ENCODE measurements at regions not wholly inside any gene's neighbourhood (a gene's known extent, or its start where the extent isn't known, plus 50 kb on each side); places are given as distances from the start of the nearest gene placed in this dataset.

DNA sequence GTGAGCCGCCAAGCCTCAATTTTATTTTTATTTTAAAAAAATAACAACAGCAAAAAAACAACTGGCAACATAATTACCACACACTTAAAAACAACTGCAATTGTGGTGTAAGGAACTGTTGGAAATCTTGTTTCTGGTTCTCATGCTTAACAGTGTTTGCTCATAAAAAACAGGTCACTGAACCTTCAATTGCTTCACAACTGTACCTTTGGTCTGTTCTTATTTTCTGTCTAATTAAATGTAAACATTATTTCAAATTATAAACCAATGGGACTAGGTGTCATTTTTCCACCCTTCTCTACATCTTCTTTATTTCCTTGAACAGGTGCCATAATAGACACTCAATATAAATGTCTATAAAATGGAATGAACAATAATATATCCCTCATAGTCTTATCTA, 68.4 kb upstream of the CHRM3 start:
- ChIA-PET POLR2A (no interaction called here), CTCF (no interaction called here)
- Mint-ChIP-seq H3K4me1 (peaks cover 7% of the 10 kb centered on the region), H3K27me3 (ENCODE audit: low read depth) (no peaks in the 10 kb centered on the region), H3K27ac (no peak overlapping the region), H3K4me3 (no peak overlapping the region), H3K9me3 (no peaks in the 10 kb centered on the region), H3K36me3 (no peaks in the 10 kb centered on the region)
- TF ChIP-seq, protein P1, sequence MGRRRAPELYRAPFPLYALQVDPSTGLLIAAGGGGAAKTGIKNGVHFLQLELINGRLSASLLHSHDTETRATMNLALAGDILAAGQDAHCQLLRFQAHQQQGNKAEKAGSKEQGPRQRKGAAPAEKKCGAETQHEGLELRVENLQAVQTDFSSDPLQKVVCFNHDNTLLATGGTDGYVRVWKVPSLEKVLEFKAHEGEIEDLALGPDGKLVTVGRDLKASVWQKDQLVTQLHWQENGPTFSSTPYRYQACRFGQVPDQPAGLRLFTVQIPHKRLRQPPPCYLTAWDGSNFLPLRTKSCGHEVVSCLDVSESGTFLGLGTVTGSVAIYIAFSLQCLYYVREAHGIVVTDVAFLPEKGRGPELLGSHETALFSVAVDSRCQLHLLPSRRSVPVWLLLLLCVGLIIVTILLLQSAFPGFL (CRISPR knock-in tag; IDR thresholded peaks at IDR 0.05; ENCODE audit: borderline replicate concordance): no peak
- no peak for TF ChIP-seq GRHL2 (CRISPR knock-in tag; IDR thresholded peaks at IDR 0.05; ENCODE audit: insufficient replicate concordance, severe bottlenecking)
- no peak for TF ChIP-seq CTCF (IDR thresholded peaks at IDR 0.05)
- TF ChIP-seq, protein P2, sequence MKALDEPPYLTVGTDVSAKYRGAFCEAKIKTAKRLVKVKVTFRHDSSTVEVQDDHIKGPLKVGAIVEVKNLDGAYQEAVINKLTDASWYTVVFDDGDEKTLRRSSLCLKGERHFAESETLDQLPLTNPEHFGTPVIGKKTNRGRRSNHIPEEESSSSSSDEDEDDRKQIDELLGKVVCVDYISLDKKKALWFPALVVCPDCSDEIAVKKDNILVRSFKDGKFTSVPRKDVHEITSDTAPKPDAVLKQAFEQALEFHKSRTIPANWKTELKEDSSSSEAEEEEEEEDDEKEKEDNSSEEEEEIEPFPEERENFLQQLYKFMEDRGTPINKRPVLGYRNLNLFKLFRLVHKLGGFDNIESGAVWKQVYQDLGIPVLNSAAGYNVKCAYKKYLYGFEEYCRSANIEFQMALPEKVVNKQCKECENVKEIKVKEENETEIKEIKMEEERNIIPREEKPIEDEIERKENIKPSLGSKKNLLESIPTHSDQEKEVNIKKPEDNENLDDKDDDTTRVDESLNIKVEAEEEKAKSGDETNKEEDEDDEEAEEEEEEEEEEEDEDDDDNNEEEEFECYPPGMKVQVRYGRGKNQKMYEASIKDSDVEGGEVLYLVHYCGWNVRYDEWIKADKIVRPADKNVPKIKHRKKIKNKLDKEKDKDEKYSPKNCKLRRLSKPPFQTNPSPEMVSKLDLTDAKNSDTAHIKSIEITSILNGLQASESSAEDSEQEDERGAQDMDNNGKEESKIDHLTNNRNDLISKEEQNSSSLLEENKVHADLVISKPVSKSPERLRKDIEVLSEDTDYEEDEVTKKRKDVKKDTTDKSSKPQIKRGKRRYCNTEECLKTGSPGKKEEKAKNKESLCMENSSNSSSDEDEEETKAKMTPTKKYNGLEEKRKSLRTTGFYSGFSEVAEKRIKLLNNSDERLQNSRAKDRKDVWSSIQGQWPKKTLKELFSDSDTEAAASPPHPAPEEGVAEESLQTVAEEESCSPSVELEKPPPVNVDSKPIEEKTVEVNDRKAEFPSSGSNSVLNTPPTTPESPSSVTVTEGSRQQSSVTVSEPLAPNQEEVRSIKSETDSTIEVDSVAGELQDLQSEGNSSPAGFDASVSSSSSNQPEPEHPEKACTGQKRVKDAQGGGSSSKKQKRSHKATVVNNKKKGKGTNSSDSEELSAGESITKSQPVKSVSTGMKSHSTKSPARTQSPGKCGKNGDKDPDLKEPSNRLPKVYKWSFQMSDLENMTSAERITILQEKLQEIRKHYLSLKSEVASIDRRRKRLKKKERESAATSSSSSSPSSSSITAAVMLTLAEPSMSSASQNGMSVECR (CRISPR knock-in tag; IDR thresholded peaks at IDR 0.05; ENCODE audit: borderline replicate concordance): no peak
- no peak for TF ChIP-seq ZNF396 (CRISPR knock-in tag; IDR thresholded peaks at IDR 0.05; ENCODE audit: borderline replicate concordance)
- no peak for TF ChIP-seq ZMAT4 (CRISPR knock-in tag; IDR thresholded peaks at IDR 0.05)
- TF ChIP-seq TP53 (CRISPR knock-in tag; IDR thresholded peaks at IDR 0.05): no peak
- no peak for TF ChIP-seq ZNF532 (CRISPR knock-in tag; IDR thresholded peaks at IDR 0.05; ENCODE audit: borderline replicate concordance)
- TF ChIP-seq E2F4 (CRISPR knock-in tag; IDR thresholded peaks at IDR 0.05; ENCODE audit: borderline replicate concordance, low read depth): no peak
- TF ChIP-seq NR1H2 (CRISPR knock-in tag; IDR thresholded peaks at IDR 0.05): no peak
- no peak for DNase-seq (ENCODE audit: low spot score)
- no peak for ATAC-seq

DNA sequence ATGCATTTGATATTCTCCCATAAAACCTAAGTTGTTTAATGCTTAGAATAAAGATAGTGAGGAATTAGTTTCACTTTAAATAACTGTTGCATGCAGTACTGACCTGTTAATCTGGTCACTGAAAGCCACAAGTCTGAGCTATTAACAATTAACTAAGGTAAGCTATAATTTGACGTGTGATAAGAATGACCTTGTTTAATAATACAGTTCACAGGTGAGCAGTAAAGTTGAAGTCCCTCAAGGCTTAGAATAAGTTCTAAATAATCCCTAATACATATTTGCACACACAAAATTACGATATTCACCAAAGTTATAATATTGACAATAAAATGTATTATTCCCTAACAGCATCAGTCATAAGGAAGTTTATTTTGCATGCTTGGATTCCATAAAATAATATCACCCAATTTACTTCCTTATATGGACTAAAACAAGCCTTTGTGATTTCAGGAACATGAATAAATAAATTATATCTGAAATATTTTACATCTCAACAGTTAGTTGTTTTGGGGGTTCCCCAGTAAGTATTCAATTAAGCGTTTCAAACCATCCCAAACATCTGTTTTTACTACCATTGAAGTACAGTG, 70.6 kb upstream of the CHRM3 start:
- no peak for DNase-seq (ENCODE audit: low spot score)
- Mint-ChIP-seq H3K27me3 (ENCODE audit: low read depth) (no peaks in the 10 kb centered on the region), H3K4me3 (no peak overlapping the region), H3K36me3 (no peaks in the 10 kb centered on the region), H3K9me3 (no peaks in the 10 kb centered on the region), H3K27ac (no peak overlapping the region), H3K4me1 (peaks cover 3% of the 10 kb centered on the region)
- ATAC-seq: no peak
- CTCF ChIA-PET: no interaction called here
- POLR2A ChIA-PET: no interaction called here
- TF ChIP-seq, protein P1 (CRISPR knock-in tag; IDR thresholded peaks at IDR 0.05; ENCODE audit: borderline replicate concordance): no peak
- no peak for TF ChIP-seq GABPB1 (CRISPR knock-in tag; IDR thresholded peaks at IDR 0.05)
- TF ChIP-seq ZNF219 (CRISPR knock-in tag; IDR thresholded peaks at IDR 0.05; ENCODE audit: borderline replicate concordance): no peak
- TF ChIP-seq ETV6 (CRISPR knock-in tag; IDR thresholded peaks at IDR 0.05): no peak
- no peak for TF ChIP-seq AFF4 (CRISPR knock-in tag; IDR thresholded peaks at IDR 0.05; ENCODE audit: borderline replicate concordance)
